Midbrain (tissue), 1 donor: ENCODE measurements at regions not wholly inside any gene's neighbourhood (a gene's known extent, or its start where the extent isn't known, plus 50 kb on each side); places are given as distances from the start of the nearest gene placed in this dataset.

Experiments used
- DNase-seq: peaks from one replicate; lab custom pipeline; 2025; lab: John Stamatoyannopoulos, UW

DNA sequence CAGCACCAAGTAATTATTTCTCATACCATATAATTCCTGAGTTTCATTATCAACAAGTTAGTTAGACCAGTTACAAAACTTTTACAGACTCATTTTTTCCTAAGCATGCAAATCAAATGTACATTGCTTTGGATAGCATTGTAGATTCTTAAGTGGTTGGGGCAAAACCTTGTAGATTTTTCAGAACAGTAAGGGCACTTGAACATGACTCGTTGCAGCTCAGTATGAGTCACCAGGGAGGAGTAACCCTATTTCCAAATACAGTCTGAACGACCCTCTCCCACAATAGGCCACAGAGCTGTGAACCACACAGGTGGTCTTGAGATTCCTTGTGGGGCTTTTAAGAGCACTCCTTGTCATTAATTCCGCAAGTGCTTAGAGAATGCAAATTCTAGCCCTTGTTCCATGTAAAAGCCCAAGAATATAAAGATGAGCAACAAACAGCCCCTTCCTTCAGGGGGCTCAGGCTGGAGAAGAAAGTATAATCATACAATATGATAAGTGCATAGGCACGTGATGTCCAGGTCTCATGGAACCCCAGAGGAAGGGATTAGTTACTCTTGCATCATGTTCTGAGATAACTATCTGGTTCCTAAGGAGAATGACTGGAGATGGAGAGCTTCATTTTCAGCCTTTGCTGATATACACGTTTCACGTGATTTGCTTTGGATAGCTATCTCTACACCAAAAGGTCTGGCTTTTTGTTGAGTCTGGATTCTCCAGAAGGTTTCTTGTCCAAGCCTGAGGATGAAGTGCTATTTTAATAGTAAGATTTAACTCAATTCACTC, 295.7 kb downstream of the KCNN2 start:
- DNase-seq, result no peak

DNA sequence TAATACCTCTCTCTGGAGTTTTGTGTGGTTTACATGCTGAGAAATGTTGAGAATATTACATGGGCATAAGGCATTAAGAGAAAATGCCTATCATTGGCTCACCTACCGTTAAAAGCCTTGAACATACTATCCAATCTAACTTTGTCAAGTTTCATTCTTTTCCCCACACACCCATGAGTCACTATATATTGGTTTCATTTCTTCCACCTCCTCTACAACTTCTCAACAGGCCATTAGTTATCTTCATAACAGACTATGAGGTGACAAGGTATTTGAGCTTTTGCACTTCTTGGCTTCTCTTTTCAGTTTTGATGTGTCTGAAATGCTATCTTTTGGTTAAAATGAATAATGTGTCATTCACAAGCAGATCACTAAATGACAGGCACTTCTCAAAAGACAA, 288.0 kb downstream of the KCNN2 start:
- no peak for DNase-seq

DNA sequence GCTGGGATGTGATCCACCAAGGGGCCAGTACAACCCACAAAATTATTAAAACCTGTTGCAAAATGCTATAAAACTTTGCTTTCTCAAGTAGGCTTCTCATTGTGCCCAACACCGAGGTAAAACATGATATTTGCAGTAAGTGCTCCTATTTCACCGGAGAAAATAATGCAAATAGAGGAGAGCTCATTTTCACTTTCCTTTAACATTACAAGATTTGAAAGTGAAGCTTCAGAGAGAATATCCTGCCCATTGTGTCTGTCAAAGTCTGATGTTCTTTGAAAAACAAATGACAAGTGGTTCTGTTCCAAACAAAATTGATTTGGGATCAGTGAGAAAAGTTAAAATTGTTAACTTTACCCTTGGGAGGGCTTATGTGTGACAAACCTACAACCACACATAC, 287.1 kb downstream of the KCNN2 start:
- DNase-seq, result no peak

GRCh38 chr5:114644576-114644975, 282.7 kb downstream of the KCNN2 start:
- no peak for DNase-seq

DNA sequence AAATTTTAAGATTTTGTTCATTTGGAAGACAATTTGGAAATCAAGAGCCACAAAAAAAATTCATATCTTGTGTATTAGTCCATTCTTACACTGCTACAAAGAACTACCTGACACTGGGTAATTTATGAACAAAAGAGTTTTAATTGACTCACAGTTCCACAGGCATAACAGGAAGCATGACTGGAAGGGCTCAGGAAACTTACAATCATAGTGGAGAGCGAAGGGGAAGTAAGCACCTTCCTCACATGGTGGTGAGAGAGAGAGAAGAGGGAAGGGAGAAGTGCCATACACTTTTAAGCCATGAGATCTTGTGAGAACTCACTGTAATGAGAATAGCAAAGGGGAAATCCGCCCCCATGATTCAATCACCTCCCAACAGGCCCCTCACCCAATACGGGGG, 274.4 kb downstream of the KCNN2 start:
- no peak for DNase-seq

DNA sequence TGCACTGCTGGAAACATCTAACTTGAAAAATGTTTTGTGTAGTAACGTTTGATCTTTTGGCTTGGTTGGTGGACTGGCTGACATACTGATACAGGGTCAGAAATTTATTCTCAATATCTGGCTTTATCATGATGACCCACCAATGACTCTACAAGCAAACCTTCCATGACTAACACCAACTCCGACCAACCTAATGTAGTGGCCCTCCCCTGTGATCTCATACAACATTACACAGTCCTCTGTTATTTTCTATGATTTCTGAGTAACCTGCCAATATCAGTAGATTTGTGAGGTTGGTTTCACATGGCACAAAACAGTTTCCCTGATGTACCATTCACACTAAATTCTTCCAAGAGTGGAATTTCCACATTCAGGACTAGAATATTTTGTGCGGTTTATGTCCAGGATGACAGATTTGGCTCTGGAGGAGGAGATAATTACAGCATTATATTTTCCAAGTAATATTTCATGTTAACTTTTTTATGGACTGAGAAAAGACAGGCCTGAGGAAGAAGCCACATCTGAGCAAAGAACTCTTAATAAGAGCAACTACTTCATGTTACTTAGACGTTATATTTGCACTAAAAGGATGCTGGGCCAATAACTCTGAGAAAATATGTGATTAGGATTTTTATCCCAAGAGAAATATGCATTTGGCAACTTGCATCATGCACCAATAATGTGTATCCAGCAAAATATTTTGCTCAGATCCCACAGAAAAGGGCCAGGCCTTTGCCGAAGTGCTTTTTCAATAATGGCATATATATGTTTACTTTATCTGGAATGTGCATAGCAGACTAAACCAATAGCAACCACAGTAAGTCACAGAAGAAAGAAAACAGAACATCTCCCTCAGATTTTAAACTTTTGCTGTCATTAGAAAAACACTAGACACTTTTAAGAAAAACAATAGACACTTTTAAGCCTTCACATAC, 273.4 kb downstream of the KCNN2 start:
- no peak for DNase-seq

DNA sequence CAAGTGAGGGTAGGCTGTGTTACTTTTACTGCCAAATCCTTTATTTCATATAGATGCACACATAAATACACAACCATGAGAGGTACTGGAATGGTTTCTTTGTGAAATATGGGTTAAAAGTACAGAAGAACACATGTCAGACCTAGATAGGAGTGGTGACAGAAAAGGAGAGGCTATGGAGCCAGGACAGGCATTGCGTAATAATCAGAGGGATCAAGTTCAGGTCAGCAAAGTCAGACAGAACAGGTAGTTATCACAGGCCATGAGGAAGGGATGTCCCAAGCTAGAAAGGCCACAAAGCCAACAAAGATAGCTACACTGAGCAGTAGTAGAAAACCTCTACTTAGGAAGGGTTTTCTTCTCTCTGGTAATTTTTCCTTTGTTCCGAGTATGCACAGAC, 272.6 kb downstream of the KCNN2 start:
- no peak for DNase-seq

DNA sequence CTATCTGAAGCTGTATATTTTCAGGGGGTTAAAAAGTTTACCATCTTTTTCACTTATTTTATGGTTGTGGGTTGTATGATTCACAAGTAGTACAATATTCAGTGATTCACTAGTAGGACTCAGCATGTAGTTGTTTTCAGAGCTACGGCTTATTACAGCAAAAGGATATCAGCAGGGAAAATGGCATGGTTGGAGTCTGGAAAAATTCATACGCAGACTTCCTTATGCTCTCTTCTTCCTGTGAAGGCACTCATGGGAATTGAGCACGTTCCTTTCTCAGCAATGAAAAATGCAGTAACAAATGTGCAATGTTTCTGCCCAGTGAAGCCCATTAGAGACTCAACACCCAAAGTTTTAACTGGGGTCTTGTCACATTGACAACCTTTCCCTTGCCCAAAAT, 250.5 kb downstream of the KCNN2 start:
- no peak for DNase-seq

- no peak for DNase-seq
These were observed 219.3 kb downstream of the KCNN2 start for GRCh38 chr5:114581136-114581535.

- DNase-seq, result no peak
These were observed 204.0 kb downstream of the KCNN2 start for GRCh38 chr5:114565871-114566270.

- DNase-seq, result no peak
These were observed 203.3 kb downstream of the KCNN2 start for GRCh38 chr5:114565139-114565538.

DNA sequence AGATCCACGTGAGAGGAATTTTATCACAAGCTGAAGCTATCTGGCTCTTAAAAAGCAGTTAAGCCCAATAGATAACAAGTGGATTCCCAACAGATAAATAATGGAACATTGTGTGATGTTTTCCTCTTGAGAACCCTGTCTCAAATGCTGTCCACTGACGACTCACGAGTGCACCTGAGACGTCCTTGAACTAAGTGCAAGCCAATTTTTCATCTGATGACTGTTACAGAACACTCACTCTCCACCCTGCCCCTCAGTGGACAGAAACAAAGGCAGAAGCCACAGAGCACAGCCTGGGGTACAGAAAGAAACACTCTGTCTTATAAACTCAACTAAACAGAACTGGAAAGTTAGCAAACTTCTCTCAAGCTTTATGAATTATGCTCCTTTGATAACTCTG, 199.5 kb downstream of the KCNN2 start:
- no peak for DNase-seq
